CD14-positive monocyte (primary cell): ENCODE measurements at regions not wholly inside any gene's neighbourhood (a gene's known extent, or its start where the extent isn't known, plus 50 kb on each side); places are given as distances from the start of the nearest gene placed in this dataset.

Experiments
- DNase-seq, 3 donors: peaks; one replicate each; pipeline ENCODE4 v3.0.0-alpha.2; 2011 to 2022
- H2AFZ ChIP-seq: 2 replicates; pipeline ENCODE4 v1.6.0; 2012; ENCODE audit warnings: mild to moderate bottlenecking, low read depth, low read length, inconsistent platforms; ENCODE audit not compliant: insufficient read depth, poor library complexity, severe bottlenecking
- H3K27ac ChIP-seq, 2 donors: 1 replicate in 1 of 2; 2 replicates in 1 of 2; pipeline ENCODE4 v1.5.1; 2012 to 2013; ENCODE audit warnings: low read length in 2 of 2, control low read depth in 1 of 2, inconsistent platforms in 1 of 2, low read depth in 1 of 2, mild to moderate bottlenecking in 1 of 2
- H3K27me3 ChIP-seq, 2 donors: one replicate each; pipeline versions ENCODE4 v1.6.0 to v1.6.1; 2011 to 2013; ENCODE audit warnings: low read length in 2 of 2; ENCODE audit not compliant: control insufficient read depth in 2 of 2, insufficient read depth in 2 of 2
- H3K36me3 ChIP-seq, 2 donors: replicated peaks in 1 of 2; 1 replicate in 1 of 2; 2 replicates in 1 of 2; pipeline versions ENCODE4 v1.5.1 to v1.6.1; 2012 to 2013; ENCODE audit warnings: low read length in 2 of 2, control low read depth in 1 of 2, inconsistent platforms in 1 of 2, mild to moderate bottlenecking in 1 of 2; ENCODE audit not compliant: insufficient read depth in 2 of 2, control insufficient read depth in 1 of 2
- H3K4me1 ChIP-seq, 2 donors: 1 replicate in 1 of 2; 2 replicates in 1 of 2; pipeline versions ENCODE4 v1.5.1 to v1.6.1; 2012 to 2013; ENCODE audit warnings: low read length in 2 of 2, control low read depth in 1 of 2, inconsistent platforms in 1 of 2, mild to moderate bottlenecking in 1 of 2, moderate library complexity in 1 of 2; ENCODE audit not compliant: insufficient read depth in 2 of 2, control insufficient read depth in 1 of 2
- H3K4me2 ChIP-seq: replicated peaks from 2 replicates; pipeline ENCODE3; 2012; ENCODE audit warnings: low read length, moderate library complexity, mild to moderate bottlenecking; ENCODE audit not compliant: poor library complexity, severe bottlenecking; ENCODE audit errors: extremely low read depth
- H3K4me3 ChIP-seq, 3 experiments: fragments of 200-600 bp in 1 of 3; sonication (generic) in 1 of 3; replicated peaks in 1 of 3; 1 replicate in 2 of 3; 2 replicates in 1 of 3; pipeline ENCODE4 v1.5.1; 2011 to 2013; ENCODE audit warnings: low read length in 3 of 3, mild to moderate bottlenecking in 3 of 3, control low read depth in 2 of 3, low read depth in 2 of 3, inconsistent platforms in 1 of 3, moderate library complexity in 1 of 3
- H3K79me2 ChIP-seq: 2 replicates; pipeline ENCODE4 v1.6.0; 2012; ENCODE audit warnings: mild to moderate bottlenecking, control low read depth, inconsistent platforms, low read length, moderate library complexity; ENCODE audit not compliant: insufficient read depth
- H3K9ac ChIP-seq: 2 replicates; pipeline ENCODE4 v1.6.0; 2017; ENCODE audit warnings: low read length, mild to moderate bottlenecking; ENCODE audit not compliant: insufficient read depth, poor library complexity, severe bottlenecking
- H3K9me3 ChIP-seq, 2 donors: replicated peaks in 1 of 2; 1 replicate in 1 of 2; 2 replicates in 1 of 2; pipeline versions ENCODE4 v1.5.1 to v1.6.1; 2012 to 2013; ENCODE audit warnings: low read length in 2 of 2, control low read depth in 1 of 2; ENCODE audit not compliant: control insufficient read depth in 1 of 2, insufficient read depth in 1 of 2
- H4K20me1 ChIP-seq: 2 replicates; pipeline ENCODE4 v1.6.0; 2012; ENCODE audit warnings: mild to moderate bottlenecking, low read length, control low read depth, moderate library complexity; ENCODE audit not compliant: insufficient read depth
- H3K27ac Mint-ChIP-seq, 7 donors: one replicate each; pipeline ENCODE4 v1.8.0; 2020; ENCODE audit warnings: mild to moderate bottlenecking in 7 of 7, mixed read lengths in 7 of 7, moderate library complexity in 6 of 7, inconsistent platforms in 2 of 7
- H3K27me3 Mint-ChIP-seq, 3 donors: one replicate each; pipeline ENCODE4 v1.8.0; 2021 to 2022; ENCODE audit warnings: low read depth in 3 of 3, mild to moderate bottlenecking in 3 of 3, mixed read lengths in 3 of 3, moderate library complexity in 3 of 3, inconsistent platforms in 1 of 3
- H3K36me3 Mint-ChIP-seq, 2 donors: one replicate each; pipeline ENCODE4 v1.8.0; 2020; ENCODE audit warnings: mixed read lengths in 2 of 2, inconsistent platforms in 1 of 2, mild to moderate bottlenecking in 1 of 2
- H3K4me1 Mint-ChIP-seq: one replicate; pipeline ENCODE4 v1.8.0; 2020; ENCODE audit warnings: mild to moderate bottlenecking, mixed read lengths
- H3K4me3 Mint-ChIP-seq, 2 donors: one replicate each; pipeline ENCODE4 v1.8.0; 2020; ENCODE audit warnings: mild to moderate bottlenecking in 2 of 2, mixed read lengths in 2 of 2, moderate library complexity in 1 of 2
- H3K9me3 Mint-ChIP-seq, 7 donors: one replicate each; pipeline ENCODE4 v1.8.0; 2020 to 2022; ENCODE audit warnings: mixed read lengths in 7 of 7, mild to moderate bottlenecking in 6 of 7, moderate library complexity in 6 of 7, inconsistent platforms in 2 of 7
- CTCF ChIP-seq: fragments of 200-600 bp; IDR thresholded peaks from one replicate; pipeline ENCODE4 v1.8.0; 2022; ENCODE audit warnings: antibody characterized with exemption, mild to moderate bottlenecking
- WGBS: methylation state at CpG from one replicate; pipeline ENCODE4 v1.1.5; 2013; ENCODE audit warnings: missing lambda C conversion rate; ENCODE audit not compliant: insufficient coverage; 5-methylcytosine and 5-hydroxymethylcytosine counted together
- intact Hi-C, 2 donors: fragments of 100-400 bp; cut with micrococcal nuclease; formaldehyde crosslinking; loops; one replicate each; pipeline versions ENCODE4 v1.15.0 to v1.15.1; 2023

GRCh38 chrX:8242431-8243020, 71.5 kb upstream of the VCX2 start:
- no peak overlapping the region for H3K9ac ChIP-seq
- no peak overlapping the region for H3K27ac ChIP-seq
- peaks cover 0 to 6% of the 10 kb centered on the region in 2 donors for H3K9me3 ChIP-seq
- no peaks in the 10 kb centered on the region for H4K20me1 ChIP-seq
- H3K36me3 Mint-ChIP-seq: no peaks in the 10 kb centered on the region
- H3K4me1 ChIP-seq: no peaks in the 10 kb centered on the region
- H3K4me3 Mint-ChIP-seq: no peak overlapping the region
- H3K4me3 ChIP-seq: no peak overlapping the region
- no peaks in the 10 kb centered on the region for H3K4me1 Mint-ChIP-seq
- H3K27me3 ChIP-seq: no peaks in the 10 kb centered on the region
- no peak for DNase-seq
- no peaks in the 10 kb centered on the region for H3K27me3 Mint-ChIP-seq
- no peak overlapping the region for H3K27ac Mint-ChIP-seq
- no peak overlapping the region for H2AFZ ChIP-seq
- no peaks in the 10 kb centered on the region for H3K36me3 ChIP-seq
- TF ChIP-seq CTCF: no peak
- 90% methylated on average over 2 of the region's 7 CpGs for WGBS
- intact Hi-C loops: no loop called here
- H3K79me2 ChIP-seq: no peaks in the 10 kb centered on the region
- no peak overlapping the region for H3K4me2 ChIP-seq
- peaks cover 0 to 4% (median 3%) of the 10 kb centered on the region in 7 donors for H3K9me3 Mint-ChIP-seq

GRCh38 chrX:8244301-8244700, 73.2 kb upstream of the VCX2 start:
- TF ChIP-seq CTCF: no peak
- Histone ChIP-seq H3K36me3 (no peaks in the 10 kb centered on the region), H3K79me2 (no peaks in the 10 kb centered on the region), H4K20me1 (no peaks in the 10 kb centered on the region), H3K9me3 (peaks cover 0 to 6% of the 10 kb centered on the region in 2 donors), H2AFZ (no peak overlapping the region), H3K27ac (no peak overlapping the region), H3K4me2 (no peak overlapping the region), H3K4me1 (no peaks in the 10 kb centered on the region), H3K9ac (no peak overlapping the region), H3K4me3 (no peak overlapping the region), H3K27me3 (no peaks in the 10 kb centered on the region)
- H3K36me3 Mint-ChIP-seq: no peaks in the 10 kb centered on the region
- 100% methylated on average over 2 of the region's 6 CpGs for WGBS
- intact Hi-C loops: no loop called here
- no peak overlapping the region for H3K4me3 Mint-ChIP-seq
- no peak for DNase-seq
- H3K27me3 Mint-ChIP-seq: no peaks in the 10 kb centered on the region
- H3K4me1 Mint-ChIP-seq: no peaks in the 10 kb centered on the region
- peaks cover 0 to 4% (median 3%) of the 10 kb centered on the region in 7 donors for H3K9me3 Mint-ChIP-seq
- no peak overlapping the region for H3K27ac Mint-ChIP-seq
